Hepatocyte (in vitro differentiated cells): ENCODE measurements at regions not wholly inside any gene's neighbourhood (a gene's known extent, or its start where the extent isn't known, plus 50 kb on each side); places are given as distances from the start of the nearest gene placed in this dataset.

Source experiments
- EZH2 ChIP-seq: fragments of 200-600 bp; sonication (generic); IDR thresholded peaks from 2 replicates; pipeline ENCODE4 v1.6.1; 2016; ENCODE audit warnings: antibody characterized with exemption, mild to moderate bottlenecking, borderline replicate concordance
- TF ChIP-seq, protein P1 (sequence below): fragments of 200-600 bp; sonication (generic); IDR thresholded peaks from 2 replicates; pipeline ENCODE4 v1.5.1; 2016; ENCODE audit warnings: antibody characterized with exemption, mild to moderate bottlenecking; ENCODE audit not compliant: poor library complexity

DNA sequence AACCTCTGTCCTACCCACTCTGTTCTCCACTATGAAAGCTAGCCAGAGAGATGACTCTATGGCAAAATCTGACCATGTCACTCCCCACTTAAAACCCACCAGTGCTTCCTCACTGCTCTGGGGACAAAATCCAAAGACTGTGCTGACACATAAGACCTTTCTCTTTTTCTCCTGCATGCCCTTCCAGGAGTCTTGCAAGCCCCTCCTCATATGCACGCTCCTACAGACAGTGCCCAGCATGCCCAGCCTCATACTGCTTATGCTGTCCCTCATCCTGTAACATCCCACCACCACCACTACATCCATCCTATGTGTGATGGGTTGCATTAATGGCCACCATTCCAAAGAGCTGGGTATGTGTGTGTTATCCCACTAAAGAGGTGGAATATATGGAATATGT lies 118.3 kb downstream of the BUD13 start:
- TF ChIP-seq, protein P1, sequence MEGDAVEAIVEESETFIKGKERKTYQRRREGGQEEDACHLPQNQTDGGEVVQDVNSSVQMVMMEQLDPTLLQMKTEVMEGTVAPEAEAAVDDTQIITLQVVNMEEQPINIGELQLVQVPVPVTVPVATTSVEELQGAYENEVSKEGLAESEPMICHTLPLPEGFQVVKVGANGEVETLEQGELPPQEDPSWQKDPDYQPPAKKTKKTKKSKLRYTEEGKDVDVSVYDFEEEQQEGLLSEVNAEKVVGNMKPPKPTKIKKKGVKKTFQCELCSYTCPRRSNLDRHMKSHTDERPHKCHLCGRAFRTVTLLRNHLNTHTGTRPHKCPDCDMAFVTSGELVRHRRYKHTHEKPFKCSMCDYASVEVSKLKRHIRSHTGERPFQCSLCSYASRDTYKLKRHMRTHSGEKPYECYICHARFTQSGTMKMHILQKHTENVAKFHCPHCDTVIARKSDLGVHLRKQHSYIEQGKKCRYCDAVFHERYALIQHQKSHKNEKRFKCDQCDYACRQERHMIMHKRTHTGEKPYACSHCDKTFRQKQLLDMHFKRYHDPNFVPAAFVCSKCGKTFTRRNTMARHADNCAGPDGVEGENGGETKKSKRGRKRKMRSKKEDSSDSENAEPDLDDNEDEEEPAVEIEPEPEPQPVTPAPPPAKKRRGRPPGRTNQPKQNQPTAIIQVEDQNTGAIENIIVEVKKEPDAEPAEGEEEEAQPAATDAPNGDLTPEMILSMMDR: no peak
- TF ChIP-seq EZH2: no peak
